ENCODE measurements at regions not wholly inside any gene's neighbourhood (a gene's known extent, or its start where the extent isn't known, plus 50 kb on each side); places are given as distances from the start of the nearest gene placed in this dataset.

- H3K36me3 ChIP-seq (ENCODE audit: control insufficient read depth in 2 of 3, insufficient read depth in 3 of 3, low read length in 3 of 3) = no peaks in the 10 kb centered on the region
- DNase-seq (no peak), ATAC-seq (no peak)
- H3K4me3 ChIP-seq (ENCODE audit: low read length) = no peak overlapping the region
- peaks cover 0 to 27% (median 13%) of the 10 kb centered on the region in 5 donors for H3K27me3 Mint-ChIP-seq
- H3K27ac ChIP-seq (ENCODE audit: low read depth, low read length) = no peak overlapping the region
- H3K36me3 Mint-ChIP-seq = no peaks in the 10 kb centered on the region
- POLR2A ChIA-PET = no interaction called here
- no peak overlapping the region for H3K27ac Mint-ChIP-seq
- H3K9me3 ChIP-seq (ENCODE audit: control insufficient read depth in 2 of 3, low read length in 3 of 3) = no peaks in the 10 kb centered on the region
- no peaks in the 10 kb centered on the region for H3K27me3 ChIP-seq (ENCODE audit: control insufficient read depth in 2 of 2, insufficient read depth in 2 of 2, low read length in 2 of 2)
- no peak overlapping the region for H3K4me3 Mint-ChIP-seq
- H3K9me3 Mint-ChIP-seq = peaks cover 0 to 20% (median 5%) of the 10 kb centered on the region in 11 donors
- no peaks in the 10 kb centered on the region for H3K4me1 Mint-ChIP-seq
- intact Hi-C loops (cut with micrococcal nuclease) = no loop called here
- CTCF ChIA-PET = no interaction called here
- H3K4me1 ChIP-seq (ENCODE audit: control insufficient read depth in 2 of 2, insufficient read depth in 2 of 2, low read length in 2 of 2) = no peaks in the 10 kb centered on the region
Observed at GRCh38 chr6:88244721-88245120, 78.6 kb upstream of the CNR1 start.

- H3K27me3 Mint-ChIP-seq = peaks cover 0 to 9% (median 3%) of the 10 kb centered on the region in 5 donors
- DNase-seq (no peak), ATAC-seq (no peak)
- intact Hi-C loops (cut with micrococcal nuclease) = loop anchor here in 1 of 2 donors (1.0 kb wide), 1 partner anchor 310 kb away; no protein-coding TSS in a partner anchor
- POLR2A ChIA-PET = no interaction called here
- no peak overlapping the region for H3K4me3 ChIP-seq (ENCODE audit: low read length)
- H3K27me3 ChIP-seq (ENCODE audit: control insufficient read depth in 2 of 2, insufficient read depth in 2 of 2, low read length in 2 of 2) = no peaks in the 10 kb centered on the region
- H3K9me3 Mint-ChIP-seq = peaks cover 0 to 20% (median 5%) of the 10 kb centered on the region in 11 donors
- H3K36me3 Mint-ChIP-seq = no peaks in the 10 kb centered on the region
- no peak overlapping the region for H3K27ac ChIP-seq (ENCODE audit: low read depth, low read length)
- H3K4me1 ChIP-seq (ENCODE audit: control insufficient read depth in 2 of 2, insufficient read depth in 2 of 2, low read length in 2 of 2) = no peaks in the 10 kb centered on the region
- CTCF ChIA-PET = interaction anchor here (1.7 kb wide), 1 partner anchor 846 kb away, joined by 4 read pairs; no protein-coding TSS in a partner anchor
- no peak overlapping the region for H3K27ac Mint-ChIP-seq
- H3K36me3 ChIP-seq (ENCODE audit: control insufficient read depth in 2 of 3, insufficient read depth in 3 of 3, low read length in 3 of 3) = no peaks in the 10 kb centered on the region
- H3K4me1 Mint-ChIP-seq = no peaks in the 10 kb centered on the region
- no peaks in the 10 kb centered on the region for H3K9me3 ChIP-seq (ENCODE audit: control insufficient read depth in 2 of 3, low read length in 3 of 3)
- no peak overlapping the region for H3K4me3 Mint-ChIP-seq
Observed at GRCh38 chr6:88238901-88239300, 72.8 kb upstream of the CNR1 start.

GRCh38 chr6:88238065-88238464, 71.9 kb upstream of the CNR1 start:
- DNase-seq = peak in 3 of 9 donors; percentile 0 to 9 (median 0)
- peaks cover 0 to 22% (median 7%) of the 10 kb centered on the region in 11 donors for H3K9me3 Mint-ChIP-seq
- H3K27ac Mint-ChIP-seq = no peak overlapping the region
- H3K36me3 Mint-ChIP-seq = no peaks in the 10 kb centered on the region
- POLR2A ChIA-PET = no interaction called here
- Histone ChIP-seq H3K4me3 (ENCODE audit: low read length) (no peak overlapping the region), H3K9me3 (ENCODE audit: control insufficient read depth in 2 of 3, low read length in 3 of 3) (no peaks in the 10 kb centered on the region), H3K36me3 (ENCODE audit: control insufficient read depth in 2 of 3, insufficient read depth in 3 of 3, low read length in 3 of 3) (no peaks in the 10 kb centered on the region), H3K27ac (ENCODE audit: low read depth, low read length) (no peak overlapping the region), H3K4me1 (ENCODE audit: control insufficient read depth in 2 of 2, insufficient read depth in 2 of 2, low read length in 2 of 2) (no peaks in the 10 kb centered on the region), H3K27me3 (ENCODE audit: control insufficient read depth in 2 of 2, insufficient read depth in 2 of 2, low read length in 2 of 2) (no peaks in the 10 kb centered on the region)
- CTCF ChIA-PET = interaction anchor here (1.7 kb wide), 1 partner anchor 845 kb away, joined by 4 read pairs; no protein-coding TSS in a partner anchor
- H3K27me3 Mint-ChIP-seq = peaks cover 0 to 9% (median 3%) of the 10 kb centered on the region in 5 donors
- H3K4me1 Mint-ChIP-seq = no peaks in the 10 kb centered on the region
- H3K4me3 Mint-ChIP-seq = no peak overlapping the region
- ATAC-seq = no peak
- intact Hi-C loops (cut with micrococcal nuclease) = loop anchor here in 1 of 2 donors (1.0 kb wide), 1 partner anchor 309 kb away; no protein-coding TSS in a partner anchor

- H3K9me3 Mint-ChIP-seq = peaks cover under 1 to 25% (median 10%) of the 10 kb centered on the region in 11 donors
- H3K9me3 ChIP-seq (ENCODE audit: control insufficient read depth in 2 of 3, low read length in 3 of 3) = no peaks in the 10 kb centered on the region
- DNase-seq = no peak
- H3K4me3 Mint-ChIP-seq = no peak overlapping the region
- H3K4me3 ChIP-seq (ENCODE audit: low read length) = no peak overlapping the region
- ChIA-PET CTCF (no interaction called here), POLR2A (no interaction called here)
- H3K36me3 ChIP-seq (ENCODE audit: control insufficient read depth in 2 of 3, insufficient read depth in 3 of 3, low read length in 3 of 3) = no peaks in the 10 kb centered on the region
- no peaks in the 10 kb centered on the region for H3K4me1 Mint-ChIP-seq
- peaks cover 0 to 3% (median 0%) of the 10 kb centered on the region in 5 donors for H3K36me3 Mint-ChIP-seq
- ATAC-seq = no peak
- intact Hi-C loops (cut with micrococcal nuclease) = no loop called here
- H3K27me3 ChIP-seq (ENCODE audit: control insufficient read depth in 2 of 2, insufficient read depth in 2 of 2, low read length in 2 of 2) = no peaks in the 10 kb centered on the region
- no peak overlapping the region for H3K27ac ChIP-seq (ENCODE audit: low read depth, low read length)
- H3K27ac Mint-ChIP-seq = no peak overlapping the region
- no peaks in the 10 kb centered on the region for H3K4me1 ChIP-seq (ENCODE audit: control insufficient read depth in 2 of 2, insufficient read depth in 2 of 2, low read length in 2 of 2)
- peaks cover 0 to 6% (median 0%) of the 10 kb centered on the region in 5 donors for H3K27me3 Mint-ChIP-seq
Observed at GRCh38 chr6:88236612-88237360, 70.6 kb upstream of the CNR1 start.

- H3K36me3 ChIP-seq (ENCODE audit: control insufficient read depth in 2 of 3, insufficient read depth in 3 of 3, low read length in 3 of 3) = no peaks in the 10 kb centered on the region
- POLR2A ChIA-PET = no interaction called here
- no peak overlapping the region for H3K4me3 Mint-ChIP-seq
- H3K27me3 Mint-ChIP-seq = peaks cover 0 to 12% (median 5%) of the 10 kb centered on the region in 5 donors
- no peak overlapping the region for H3K27ac Mint-ChIP-seq
- peaks cover 9 to 48% (median 33%) of the 10 kb centered on the region in 11 donors for H3K9me3 Mint-ChIP-seq
- no peak for ATAC-seq
- no peaks in the 10 kb centered on the region for H3K27me3 ChIP-seq (ENCODE audit: control insufficient read depth in 2 of 2, insufficient read depth in 2 of 2, low read length in 2 of 2)
- CTCF ChIA-PET = no interaction called here
- H3K27ac ChIP-seq (ENCODE audit: low read depth, low read length) = no peak overlapping the region
- no peaks in the 10 kb centered on the region for H3K4me1 Mint-ChIP-seq
- peaks cover 0 to 15% (median 0%) of the 10 kb centered on the region in 3 experiments for H3K9me3 ChIP-seq (ENCODE audit: control insufficient read depth in 2 of 3, low read length in 3 of 3)
- DNase-seq = no peak
- intact Hi-C loops (cut with micrococcal nuclease) = no loop called here
- no peak overlapping the region for H3K4me3 ChIP-seq (ENCODE audit: low read length)
- H3K36me3 Mint-ChIP-seq = peaks cover 0 to 7% (median 0%) of the 10 kb centered on the region in 5 donors
- H3K4me1 ChIP-seq (ENCODE audit: control insufficient read depth in 2 of 2, insufficient read depth in 2 of 2, low read length in 2 of 2) = no peaks in the 10 kb centered on the region
Observed at GRCh38 chr6:88232753-88233152, 66.6 kb upstream of the CNR1 start.

GRCh38 chr6:88223298-88223697, 57.2 kb upstream of the CNR1 start:
- ChIA-PET POLR2A (no interaction called here), CTCF (no interaction called here)
- intact Hi-C loops (cut with micrococcal nuclease) = no loop called here
- peaks cover 0 to 11% (median 3%) of the 10 kb centered on the region in 5 donors for H3K27me3 Mint-ChIP-seq
- H3K36me3 ChIP-seq (ENCODE audit: control insufficient read depth in 2 of 3, insufficient read depth in 3 of 3, low read length in 3 of 3) = no peaks in the 10 kb centered on the region
- no peaks in the 10 kb centered on the region for H3K4me1 ChIP-seq (ENCODE audit: control insufficient read depth in 2 of 2, insufficient read depth in 2 of 2, low read length in 2 of 2)
- peaks cover 0 to 3% of the 10 kb centered on the region in 2 donors for H3K27me3 ChIP-seq (ENCODE audit: control insufficient read depth in 2 of 2, insufficient read depth in 2 of 2, low read length in 2 of 2)
- H3K9me3 Mint-ChIP-seq = peaks cover 0 to 5% (median 1%) of the 10 kb centered on the region in 11 donors
- no peak overlapping the region for H3K4me3 ChIP-seq (ENCODE audit: low read length)
- DNase-seq (no peak), ATAC-seq (no peak)
- no peaks in the 10 kb centered on the region for H3K9me3 ChIP-seq (ENCODE audit: control insufficient read depth in 2 of 3, low read length in 3 of 3)
- no peaks in the 10 kb centered on the region for H3K36me3 Mint-ChIP-seq
- no peak overlapping the region for H3K27ac Mint-ChIP-seq
- H3K27ac ChIP-seq (ENCODE audit: low read depth, low read length) = no peak overlapping the region
- no peaks in the 10 kb centered on the region for H3K4me1 Mint-ChIP-seq
- no peak overlapping the region for H3K4me3 Mint-ChIP-seq

GRCh38 chr6:88220493-88220892, 54.3 kb upstream of the CNR1 start:
- intact Hi-C loops (cut with micrococcal nuclease) = no loop called here

More at GRCh38 chr6:88220493-88220892, 54.3 kb upstream of the CNR1 start:
- H3K27me3 ChIP-seq (ENCODE audit: control insufficient read depth in 2 of 2, insufficient read depth in 2 of 2, low read length in 2 of 2) = peaks cover 0 to 4% of the 10 kb centered on the region in 2 donors
- Mint-ChIP-seq H3K27me3 (peaks cover 0 to 4% (median under 1%) of the 10 kb centered on the region in 5 donors), H3K4me3 (no peak overlapping the region), H3K36me3 (peaks cover 0 to 3% (median 0%) of the 10 kb centered on the region in 5 donors), H3K9me3 (no peaks in the 10 kb centered on the region), H3K4me1 (no peaks in the 10 kb centered on the region), H3K27ac (no peak overlapping the region)
- H3K9me3 ChIP-seq (ENCODE audit: control insufficient read depth in 2 of 3, low read length in 3 of 3) = no peaks in the 10 kb centered on the region
- H3K4me1 ChIP-seq (ENCODE audit: control insufficient read depth in 2 of 2, insufficient read depth in 2 of 2, low read length in 2 of 2) = no peaks in the 10 kb centered on the region
- no peak overlapping the region for H3K27ac ChIP-seq (ENCODE audit: low read depth, low read length)
- CTCF ChIA-PET = no interaction called here
- no peaks in the 10 kb centered on the region for H3K36me3 ChIP-seq (ENCODE audit: control insufficient read depth in 2 of 3, insufficient read depth in 3 of 3, low read length in 3 of 3)
- ATAC-seq (no peak), DNase-seq (no peak)
- POLR2A ChIA-PET = no interaction called here
- no peak overlapping the region for H3K4me3 ChIP-seq (ENCODE audit: low read length)
